Liver (tissue), 7 donors: ENCODE measurements at regions not wholly inside any gene's neighbourhood (a gene's known extent, or its start where the extent isn't known, plus 50 kb on each side); places are given as distances from the start of the nearest gene placed in this dataset.

Experiments used
- DNase-seq: peaks from one replicate; pipeline ENCODE4 v3.0.0-alpha.2; 2017; ENCODE audit warnings: low spot score
- H3K27ac ChIP-seq, 2 donors: one replicate each; pipeline ENCODE4 v1.7.0; 2013; ENCODE audit warnings: inconsistent platforms in 2 of 2, low read length in 2 of 2, control low read depth in 1 of 2, low read depth in 1 of 2, mild to moderate bottlenecking in 1 of 2
- H3K27me3 ChIP-seq, 4 donors: one replicate each; pipeline versions ENCODE4 v1.6.1 to v1.7.0; 2013; ENCODE audit warnings: low read length in 3 of 4, inconsistent platforms in 1 of 4, mild to moderate bottlenecking in 1 of 4, moderate library complexity in 1 of 4; ENCODE audit not compliant: control insufficient read depth in 4 of 4, insufficient read depth in 4 of 4
- H3K36me3 ChIP-seq, 4 donors: one replicate each; pipeline versions ENCODE4 v1.6.1 to v1.7.0; 2013; ENCODE audit warnings: low read length in 3 of 4, mild to moderate bottlenecking in 3 of 4, low read depth in 1 of 4, moderate library complexity in 1 of 4; ENCODE audit not compliant: control insufficient read depth in 4 of 4, insufficient read depth in 3 of 4
- H3K4me1 ChIP-seq, 4 donors: one replicate each; pipeline versions ENCODE4 v1.6.1 to v1.7.0; 2013; ENCODE audit warnings: low read length in 3 of 4, mild to moderate bottlenecking in 3 of 4, moderate library complexity in 1 of 4; ENCODE audit not compliant: control insufficient read depth in 4 of 4, insufficient read depth in 4 of 4
- H3K4me3 ChIP-seq, 3 donors: one replicate each; pipeline versions ENCODE4 v1.6.1 to v1.7.0; 2013; ENCODE audit warnings: low read length in 3 of 3, control low read depth in 1 of 3, low read depth in 1 of 3, mild to moderate bottlenecking in 1 of 3
- H3K9ac ChIP-seq, 2 donors: one replicate each; pipeline ENCODE4 v1.7.0; 2013; ENCODE audit warnings: low read length in 2 of 2, mild to moderate bottlenecking in 2 of 2, moderate library complexity in 2 of 2, control low read depth in 1 of 2, low read depth in 1 of 2
- H3K9me3 ChIP-seq, 4 donors: one replicate each; pipeline versions ENCODE4 v1.6.1 to v1.7.0; 2013; ENCODE audit warnings: low read length in 3 of 4; ENCODE audit not compliant: control insufficient read depth in 4 of 4
- EGR1 ChIP-seq, 2 donors: IDR thresholded peaks; 2 replicates each; pipeline ENCODE4 v1.6.1; 2016 to 2018; ENCODE audit warnings: antibody characterized with exemption in 2 of 2, low read depth in 2 of 2
- FOXA1 ChIP-seq: IDR thresholded peaks from 2 replicates; pipeline ENCODE4 v1.6.1; 2016; ENCODE audit warnings: antibody characterized with exemption
- FOXA2 ChIP-seq: IDR thresholded peaks from 2 replicates; pipeline ENCODE4 v1.6.1; 2016; ENCODE audit warnings: antibody characterized with exemption
- GABPA ChIP-seq, 2 donors: IDR thresholded peaks in 1 of 2; conservative IDR thresholded peaks in 1 of 2; 2 replicates each; pipeline ENCODE4 v1.6.1; 2016; ENCODE audit warnings: antibody characterized with exemption in 2 of 2, mild to moderate bottlenecking in 1 of 2, moderate library complexity in 1 of 2
- JUND ChIP-seq, 2 donors: IDR thresholded peaks; 2 replicates each; pipeline ENCODE4 v1.6.1; 2016; ENCODE audit warnings: antibody characterized with exemption in 2 of 2
- NR2F2 ChIP-seq: IDR thresholded peaks from 2 replicates; pipeline ENCODE4 v1.6.1; 2016; ENCODE audit warnings: antibody characterized with exemption
- RAD21 ChIP-seq, 2 donors: IDR thresholded peaks; 2 replicates each; pipeline ENCODE4 v1.6.1; 2016; ENCODE audit warnings: antibody characterized with exemption in 2 of 2, mild to moderate bottlenecking in 2 of 2
- RXRA ChIP-seq, 2 donors: IDR thresholded peaks; 2 replicates each; pipeline ENCODE4 v1.6.1; 2017 to 2018; ENCODE audit warnings: antibody characterized with exemption in 2 of 2, mild to moderate bottlenecking in 1 of 2
- SP1 ChIP-seq: IDR thresholded peaks from 2 replicates; pipeline ENCODE4 v1.6.1; 2018; ENCODE audit warnings: antibody characterized with exemption, mild to moderate bottlenecking
- TAF1 ChIP-seq: conservative IDR thresholded peaks from 2 replicates; pipeline ENCODE4 v1.6.1; 2016; ENCODE audit warnings: antibody characterized with exemption, mild to moderate bottlenecking
- WGBS: extraction: QIAGEN DNeasy Blood & Tissue Kit; methylation state at CpG from one replicate; pipeline ENCODE4 v1.1.7; 2013; 5-methylcytosine and 5-hydroxymethylcytosine counted together
- TF ChIP-seq, protein P1 (sequence below): IDR thresholded peaks from 2 replicates; pipeline ENCODE4 v1.6.1; 2016; ENCODE audit warnings: antibody characterized with exemption, mild to moderate bottlenecking
- TF ChIP-seq, protein P2 (sequence below): IDR thresholded peaks from 2 replicates; pipeline ENCODE4 v1.6.1; 2016; ENCODE audit warnings: antibody characterized with exemption
- donor health status: healthy.
- donor health status: healthy.
- donor health status: healthy.
- donor health status: healthy.

DNA sequence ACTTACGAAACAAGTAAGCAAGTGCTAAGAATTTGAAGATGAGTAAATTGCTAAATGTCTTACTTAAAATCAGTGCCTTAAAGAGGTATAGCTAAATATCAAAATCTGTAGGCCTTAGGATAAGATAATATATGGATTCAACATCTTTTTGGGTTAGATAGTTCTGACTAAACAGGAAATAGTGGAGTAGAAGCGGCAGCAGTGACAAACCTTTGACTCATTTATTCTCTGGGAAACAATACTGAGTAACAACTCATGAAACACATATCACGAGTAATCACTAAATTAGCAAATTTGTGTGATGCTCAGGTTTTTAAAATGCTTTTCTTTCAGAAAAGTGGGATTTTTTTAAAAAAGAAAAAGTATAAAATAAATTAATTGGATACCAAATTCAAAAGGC is 762.1 kb upstream of the TYRP1 start:
- Histone ChIP-seq H3K27ac (no peak overlapping the region), H3K27me3 (no peaks in the 10 kb centered on the region), H3K36me3 (no peaks in the 10 kb centered on the region), H3K9ac (no peak overlapping the region), H3K9me3 (no peaks in the 10 kb centered on the region), H3K4me3 (no peak overlapping the region), H3K4me1 (no peaks in the 10 kb centered on the region)
- no peak for DNase-seq
- WGBS, result 79% methylated on average over 3 of the region's 3 CpGs
- TF ChIP-seq NR2F2 (no peak), FOXA2 (no peak), RAD21 (IDR thresholded peaks at IDR 0.05) (no peak), JUND (IDR thresholded peaks at IDR 0.05) (no peak), GABPA (IDR thresholded peaks at IDR 0.05 in 1 of 2, conservative IDR thresholded peaks at IDR 0.05 in 1 of 2) (no peak), RXRA (IDR thresholded peaks at IDR 0.05) (no peak), FOXA1 (no peak)
- TF ChIP-seq, protein P1, sequence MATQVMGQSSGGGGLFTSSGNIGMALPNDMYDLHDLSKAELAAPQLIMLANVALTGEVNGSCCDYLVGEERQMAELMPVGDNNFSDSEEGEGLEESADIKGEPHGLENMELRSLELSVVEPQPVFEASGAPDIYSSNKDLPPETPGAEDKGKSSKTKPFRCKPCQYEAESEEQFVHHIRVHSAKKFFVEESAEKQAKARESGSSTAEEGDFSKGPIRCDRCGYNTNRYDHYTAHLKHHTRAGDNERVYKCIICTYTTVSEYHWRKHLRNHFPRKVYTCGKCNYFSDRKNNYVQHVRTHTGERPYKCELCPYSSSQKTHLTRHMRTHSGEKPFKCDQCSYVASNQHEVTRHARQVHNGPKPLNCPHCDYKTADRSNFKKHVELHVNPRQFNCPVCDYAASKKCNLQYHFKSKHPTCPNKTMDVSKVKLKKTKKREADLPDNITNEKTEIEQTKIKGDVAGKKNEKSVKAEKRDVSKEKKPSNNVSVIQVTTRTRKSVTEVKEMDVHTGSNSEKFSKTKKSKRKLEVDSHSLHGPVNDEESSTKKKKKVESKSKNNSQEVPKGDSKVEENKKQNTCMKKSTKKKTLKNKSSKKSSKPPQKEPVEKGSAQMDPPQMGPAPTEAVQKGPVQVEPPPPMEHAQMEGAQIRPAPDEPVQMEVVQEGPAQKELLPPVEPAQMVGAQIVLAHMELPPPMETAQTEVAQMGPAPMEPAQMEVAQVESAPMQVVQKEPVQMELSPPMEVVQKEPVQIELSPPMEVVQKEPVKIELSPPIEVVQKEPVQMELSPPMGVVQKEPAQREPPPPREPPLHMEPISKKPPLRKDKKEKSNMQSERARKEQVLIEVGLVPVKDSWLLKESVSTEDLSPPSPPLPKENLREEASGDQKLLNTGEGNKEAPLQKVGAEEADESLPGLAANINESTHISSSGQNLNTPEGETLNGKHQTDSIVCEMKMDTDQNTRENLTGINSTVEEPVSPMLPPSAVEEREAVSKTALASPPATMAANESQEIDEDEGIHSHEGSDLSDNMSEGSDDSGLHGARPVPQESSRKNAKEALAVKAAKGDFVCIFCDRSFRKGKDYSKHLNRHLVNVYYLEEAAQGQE, result no peak
- TF ChIP-seq, protein P2, sequence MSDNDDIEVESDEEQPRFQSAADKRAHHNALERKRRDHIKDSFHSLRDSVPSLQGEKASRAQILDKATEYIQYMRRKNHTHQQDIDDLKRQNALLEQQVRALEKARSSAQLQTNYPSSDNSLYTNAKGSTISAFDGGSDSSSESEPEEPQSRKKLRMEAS, result no peak

- Histone ChIP-seq H3K4me3 (no peak overlapping the region), H3K36me3 (no peaks in the 10 kb centered on the region), H3K27ac (no peak overlapping the region), H3K27me3 (no peaks in the 10 kb centered on the region), H3K4me1 (no peaks in the 10 kb centered on the region), H3K9me3 (no peaks in the 10 kb centered on the region), H3K9ac (no peak overlapping the region)
- no peak for DNase-seq
- TF ChIP-seq EGR1 (IDR thresholded peaks at IDR 0.05; ENCODE audit: low read depth in 2 of 2), result no peak
- 62% methylated on average over 3 of the region's 3 CpGs for WGBS
Measured at GRCh38 chr9:11931751-11932150, 761.4 kb upstream of the TYRP1 start.

- H3K9ac ChIP-seq, result no peak overlapping the region
- no peak overlapping the region for H3K27ac ChIP-seq
- no peaks in the 10 kb centered on the region for H3K36me3 ChIP-seq
- no peaks in the 10 kb centered on the region for H3K27me3 ChIP-seq
- DNase-seq, result no peak
- no peaks in the 10 kb centered on the region for H3K4me1 ChIP-seq
- no peaks in the 10 kb centered on the region for H3K9me3 ChIP-seq
- TF ChIP-seq GABPA (IDR thresholded peaks at IDR 0.05 in 1 of 2, conservative IDR thresholded peaks at IDR 0.05 in 1 of 2) (no peak), SP1 (no peak), TAF1 (no peak), FOXA1 (no peak)
- TF ChIP-seq, protein P2, result no peak
- H3K4me3 ChIP-seq, result no peak overlapping the region
Measured at GRCh38 chr9:11933926-11934325, 759.3 kb upstream of the TYRP1 start.
